Stimulated activated effector memory CD8-positive, alpha-beta T cell treated with anti-CD3 and anti-CD28 coated beads, Interleukin-12 subunit alpha, Interleukin-12 subunit beta, amount 100 ng/mL, for 72 hours (primary cell): ENCODE measurements at regions not wholly inside any gene's neighbourhood (a gene's known extent, or its start where the extent isn't known, plus 50 kb on each side); places are given as distances from the start of the nearest gene placed in this dataset.
A peak's percentile ranks its signal among the peaks of the same experiment; 100 is the strongest.

Source experiments
- ATAC-seq: fragments of 150-1000 bp; cut with Tn5 transposase; 2 replicates; pipeline ENCODE4 v1.10.0; 2021
- DNase-seq, 2 donors: peaks; one replicate each; pipeline ENCODE4 v3.0.0; 2021 to 2022; ENCODE audit warnings: low spot score in 2 of 2
- H3K27ac Mint-ChIP-seq: one replicate; pipeline ENCODE4 v1.8.0; 2022; ENCODE audit warnings: mild to moderate bottlenecking, mixed read lengths
- H3K36me3 Mint-ChIP-seq: one replicate; pipeline ENCODE4 v1.8.0; 2022; ENCODE audit warnings: mild to moderate bottlenecking, mixed read lengths
- H3K4me1 Mint-ChIP-seq: one replicate; pipeline ENCODE4 v1.8.0; 2022; ENCODE audit warnings: mixed read lengths
- H3K4me3 Mint-ChIP-seq: one replicate; pipeline ENCODE4 v1.8.0; 2022; ENCODE audit warnings: mild to moderate bottlenecking, mixed read lengths
- H3K9me3 Mint-ChIP-seq: one replicate; pipeline ENCODE4 v1.8.0; 2022; ENCODE audit warnings: mixed read lengths

GRCh38 chr4:106502106-106502699, 133.6 kb upstream of the GIMD1 start:
- H3K4me3 Mint-ChIP-seq, result no peak overlapping the region
- DNase-seq, result peak in 1 of 2 donors; percentile 60
- H3K9me3 Mint-ChIP-seq, result peaks cover 6% of the 10 kb centered on the region
- H3K27ac Mint-ChIP-seq, result no peak overlapping the region
- H3K36me3 Mint-ChIP-seq, result no peaks in the 10 kb centered on the region
- ATAC-seq, result peak; percentile 64
- no peaks in the 10 kb centered on the region for H3K4me1 Mint-ChIP-seq

- no peaks in the 10 kb centered on the region for H3K36me3 Mint-ChIP-seq
- H3K9me3 Mint-ChIP-seq, result peaks cover 9% of the 10 kb centered on the region
- ATAC-seq (no peak), DNase-seq (no peak)
- H3K4me1 Mint-ChIP-seq, result no peaks in the 10 kb centered on the region
- no peak overlapping the region for H3K27ac Mint-ChIP-seq
- no peak overlapping the region for H3K4me3 Mint-ChIP-seq
Measured at GRCh38 chr4:106497271-106497670, 128.7 kb upstream of the GIMD1 start.

- ATAC-seq (no peak), DNase-seq (no peak)
- H3K9me3 Mint-ChIP-seq, result peaks cover 9% of the 10 kb centered on the region
- no peak overlapping the region for H3K27ac Mint-ChIP-seq
- no peaks in the 10 kb centered on the region for H3K4me1 Mint-ChIP-seq
- no peak overlapping the region for H3K4me3 Mint-ChIP-seq
- H3K36me3 Mint-ChIP-seq, result no peaks in the 10 kb centered on the region
Measured at GRCh38 chr4:106496061-106496460, 127.5 kb upstream of the GIMD1 start.

- ATAC-seq, result no peak
- H3K4me3 Mint-ChIP-seq, result no peak overlapping the region
- no peak overlapping the region for H3K27ac Mint-ChIP-seq
- H3K36me3 Mint-ChIP-seq, result no peaks in the 10 kb centered on the region
- DNase-seq, result no peak
- no peaks in the 10 kb centered on the region for H3K4me1 Mint-ChIP-seq
- peaks cover 9% of the 10 kb centered on the region for H3K9me3 Mint-ChIP-seq
Measured at GRCh38 chr4:106495476-106495875, 126.9 kb upstream of the GIMD1 start.

- no peak for DNase-seq
- ATAC-seq, result no peak
- peaks cover 7% of the 10 kb centered on the region for H3K9me3 Mint-ChIP-seq
Measured at GRCh38 chr4:106494066-106494465, 125.5 kb upstream of the GIMD1 start.

GRCh38 chr4:106493086-106493485, 124.5 kb upstream of the GIMD1 start:
- H3K4me1 Mint-ChIP-seq, result no peaks in the 10 kb centered on the region
- H3K9me3 Mint-ChIP-seq, result peaks cover 4% of the 10 kb centered on the region
- no peak overlapping the region for H3K27ac Mint-ChIP-seq
- no peaks in the 10 kb centered on the region for H3K36me3 Mint-ChIP-seq
- H3K4me3 Mint-ChIP-seq, result no peak overlapping the region
- DNase-seq (no peak), ATAC-seq (no peak)

More at GRCh38 chr4:106494066-106494465, 125.5 kb upstream of the GIMD1 start:
- Mint-ChIP-seq H3K4me3 (no peak overlapping the region), H3K27ac (no peak overlapping the region), H3K4me1 (no peaks in the 10 kb centered on the region), H3K36me3 (no peaks in the 10 kb centered on the region)

- DNase-seq, result no peak
- Mint-ChIP-seq H3K27ac (no peak overlapping the region), H3K4me1 (no peaks in the 10 kb centered on the region), H3K36me3 (no peaks in the 10 kb centered on the region), H3K9me3 (peaks cover 5% of the 10 kb centered on the region), H3K4me3 (no peak overlapping the region)
- ATAC-seq, result no peak
Measured at GRCh38 chr4:106486533-106486932, 118.0 kb upstream of the GIMD1 start.

- Mint-ChIP-seq H3K4me1 (no peaks in the 10 kb centered on the region), H3K27ac (no peak overlapping the region), H3K4me3 (no peak overlapping the region), H3K9me3 (peaks cover 5% of the 10 kb centered on the region), H3K36me3 (no peaks in the 10 kb centered on the region)
- ATAC-seq (no peak), DNase-seq (no peak)
Measured at GRCh38 chr4:106481801-106482200, 113.2 kb upstream of the GIMD1 start.

- Mint-ChIP-seq H3K27ac (no peak overlapping the region), H3K4me1 (no peaks in the 10 kb centered on the region), H3K36me3 (no peaks in the 10 kb centered on the region), H3K9me3 (no peaks in the 10 kb centered on the region), H3K4me3 (no peak overlapping the region)
- DNase-seq (no peak), ATAC-seq (no peak)
Measured at GRCh38 chr4:106478152-106478551, 109.6 kb upstream of the GIMD1 start.

- Mint-ChIP-seq H3K4me1 (no peaks in the 10 kb centered on the region), H3K36me3 (no peaks in the 10 kb centered on the region), H3K27ac (no peak overlapping the region), H3K4me3 (no peak overlapping the region), H3K9me3 (peaks cover 6% of the 10 kb centered on the region)
- no peak for ATAC-seq
- no peak for DNase-seq
Measured at GRCh38 chr4:106476741-106477140, 108.2 kb upstream of the GIMD1 start.

GRCh38 chr4:106473515-106473914, 104.9 kb upstream of the GIMD1 start:
- H3K9me3 Mint-ChIP-seq, result peaks cover 13% of the 10 kb centered on the region
- DNase-seq (no peak), ATAC-seq (peak; percentile 51)
- H3K4me1 Mint-ChIP-seq, result no peaks in the 10 kb centered on the region
- H3K36me3 Mint-ChIP-seq, result no peaks in the 10 kb centered on the region
- no peak overlapping the region for H3K4me3 Mint-ChIP-seq
- no peak overlapping the region for H3K27ac Mint-ChIP-seq

GRCh38 chr4:106471151-106471550, 102.6 kb upstream of the GIMD1 start:
- ATAC-seq (no peak), DNase-seq (no peak)
- H3K36me3 Mint-ChIP-seq, result no peaks in the 10 kb centered on the region
- H3K9me3 Mint-ChIP-seq, result peaks cover 16% of the 10 kb centered on the region
- H3K4me1 Mint-ChIP-seq, result no peaks in the 10 kb centered on the region
- H3K27ac Mint-ChIP-seq, result no peak overlapping the region
- H3K4me3 Mint-ChIP-seq, result no peak overlapping the region

GRCh38 chr4:106463622-106464021, 95.0 kb upstream of the GIMD1 start:
- Mint-ChIP-seq H3K4me1 (no peaks in the 10 kb centered on the region), H3K27ac (no peak overlapping the region)

GRCh38 chr4:106454581-106454980, 86.0 kb upstream of the GIMD1 start:
- no peaks in the 10 kb centered on the region for H3K36me3 Mint-ChIP-seq
- H3K9me3 Mint-ChIP-seq, result no peaks in the 10 kb centered on the region
- H3K4me1 Mint-ChIP-seq, result no peaks in the 10 kb centered on the region
- DNase-seq, result no peak
- ATAC-seq, result no peak
- no peak overlapping the region for H3K4me3 Mint-ChIP-seq
- H3K27ac Mint-ChIP-seq, result no peak overlapping the region

More at GRCh38 chr4:106463622-106464021, 95.0 kb upstream of the GIMD1 start:
- ATAC-seq, result no peak
- Mint-ChIP-seq H3K4me3 (no peak overlapping the region), H3K9me3 (peaks cover 8% of the 10 kb centered on the region), H3K36me3 (no peaks in the 10 kb centered on the region)
- no peak for DNase-seq

GRCh38 chr4:106454021-106454420, 85.4 kb upstream of the GIMD1 start:
- H3K4me3 Mint-ChIP-seq, result no peak overlapping the region
- H3K36me3 Mint-ChIP-seq, result no peaks in the 10 kb centered on the region
- no peak for ATAC-seq

GRCh38 chr4:106451091-106451490, 82.5 kb upstream of the GIMD1 start:
- Mint-ChIP-seq H3K36me3 (no peaks in the 10 kb centered on the region), H3K4me1 (no peaks in the 10 kb centered on the region), H3K27ac (no peak overlapping the region), H3K4me3 (no peak overlapping the region), H3K9me3 (no peaks in the 10 kb centered on the region)
- ATAC-seq, result no peak
- DNase-seq, result no peak

More at GRCh38 chr4:106454021-106454420, 85.4 kb upstream of the GIMD1 start:
- Mint-ChIP-seq H3K4me1 (no peaks in the 10 kb centered on the region), H3K27ac (no peak overlapping the region), H3K9me3 (no peaks in the 10 kb centered on the region)
- no peak for DNase-seq

- H3K9me3 Mint-ChIP-seq, result no peaks in the 10 kb centered on the region
Measured at GRCh38 chr4:106450249-106450648, 81.7 kb upstream of the GIMD1 start.

More at GRCh38 chr4:106450249-106450648, 81.7 kb upstream of the GIMD1 start:
- no peak for ATAC-seq
- no peak overlapping the region for H3K4me3 Mint-ChIP-seq
- no peaks in the 10 kb centered on the region for H3K4me1 Mint-ChIP-seq
- no peak for DNase-seq
- H3K36me3 Mint-ChIP-seq, result no peaks in the 10 kb centered on the region
- no peak overlapping the region for H3K27ac Mint-ChIP-seq
